ENCODE measurements at regions not wholly inside any gene's neighbourhood (a gene's known extent, or its start where the extent isn't known, plus 50 kb on each side); places are given as distances from the start of the nearest gene placed in this dataset.

GRCh38 chr20:39101895-39102294 lies 139.8 kb downstream of the DHX35 start:
- Histone ChIP-seq H3K27me3 (no peaks in the 10 kb centered on the region), H3K4me3 (no peak overlapping the region), H3K9me3 (no peaks in the 10 kb centered on the region), H3K36me3 (no peaks in the 10 kb centered on the region), H3K4me1 (ENCODE audit: insufficient read depth) (no peaks in the 10 kb centered on the region), H3K27ac (no peak overlapping the region)
- intact Hi-C loops (cut with DNase I): no loop called here
- DNase-seq: no peak
- WGBS, 3 donors: 82 to 87% (median 86%) methylated on average over 3 of the region's 3 CpGs
- TF ChIP-seq POLR2A (IDR thresholded peaks at IDR 0.05): no peak
- TF ChIP-seq CTCF (IDR thresholded peaks at IDR 0.05): no peak
- no peak for TF ChIP-seq EP300 (IDR thresholded peaks at IDR 0.05)

GRCh38 chr20:39100691-39101090 lies 138.5 kb downstream of the DHX35 start:
- H3K27ac ChIP-seq: no peak overlapping the region
- intact Hi-C loops (cut with DNase I): no loop called here
- 63 to 67% (median 66%) methylated on average over 6 of the region's 6 CpGs for WGBS, 3 donors
- no peaks in the 10 kb centered on the region for H3K36me3 ChIP-seq
- no peaks in the 10 kb centered on the region for H3K4me1 ChIP-seq (ENCODE audit: insufficient read depth)
- H3K27me3 ChIP-seq: no peaks in the 10 kb centered on the region
- no peaks in the 10 kb centered on the region for H3K9me3 ChIP-seq
- no peak for TF ChIP-seq EP300 (IDR thresholded peaks at IDR 0.05)
- TF ChIP-seq CTCF (IDR thresholded peaks at IDR 0.05): no peak
- no peak for TF ChIP-seq POLR2A (IDR thresholded peaks at IDR 0.05)
- DNase-seq: no peak
- no peak overlapping the region for H3K4me3 ChIP-seq

- Histone ChIP-seq H3K27ac (no peak overlapping the region), H3K27me3 (no peaks in the 10 kb centered on the region), H3K36me3 (no peaks in the 10 kb centered on the region), H3K9me3 (no peaks in the 10 kb centered on the region), H3K4me3 (no peak overlapping the region), H3K4me1 (ENCODE audit: insufficient read depth) (no peaks in the 10 kb centered on the region)
- intact Hi-C loops (cut with DNase I): no loop called here
- TF ChIP-seq POLR2A (IDR thresholded peaks at IDR 0.05) (no peak), CTCF (IDR thresholded peaks at IDR 0.05) (no peak), EP300 (IDR thresholded peaks at IDR 0.05) (no peak)
- 39 to 46% (median 45%) methylated on average over 3 of the region's 3 CpGs for WGBS, 3 donors
- no peak for DNase-seq
Observed at GRCh38 chr20:39097889-39098288, 135.7 kb downstream of the DHX35 start.

GRCh38 chr20:39095870-39096269 lies 133.7 kb downstream of the DHX35 start:
- Histone ChIP-seq H3K9me3 (no peaks in the 10 kb centered on the region), H3K36me3 (no peaks in the 10 kb centered on the region), H3K27ac (no peak overlapping the region), H3K4me1 (ENCODE audit: insufficient read depth) (no peaks in the 10 kb centered on the region), H3K4me3 (no peak overlapping the region), H3K27me3 (no peaks in the 10 kb centered on the region)
- DNase-seq: no peak
- 81 to 94% (median 88%) methylated on average over 1 of the region's 1 CpG for WGBS, 3 donors
- intact Hi-C loops (cut with DNase I): no loop called here
- TF ChIP-seq POLR2A (IDR thresholded peaks at IDR 0.05) (no peak), CTCF (IDR thresholded peaks at IDR 0.05) (no peak), EP300 (IDR thresholded peaks at IDR 0.05) (no peak)

- 82 to 90% (median 89%) methylated on average over 1 of the region's 1 CpG for WGBS, 3 donors
- Histone ChIP-seq H3K36me3 (no peaks in the 10 kb centered on the region), H3K27me3 (no peaks in the 10 kb centered on the region), H3K4me3 (no peak overlapping the region), H3K27ac (no peak overlapping the region), H3K9me3 (no peaks in the 10 kb centered on the region), H3K4me1 (ENCODE audit: insufficient read depth) (no peaks in the 10 kb centered on the region)
- intact Hi-C loops (cut with DNase I): no loop called here
- no peak for DNase-seq
- TF ChIP-seq CTCF (IDR thresholded peaks at IDR 0.05): no peak
- no peak for TF ChIP-seq EP300 (IDR thresholded peaks at IDR 0.05)
- no peak for TF ChIP-seq POLR2A (IDR thresholded peaks at IDR 0.05)
Observed at GRCh38 chr20:39094391-39094790, 132.2 kb downstream of the DHX35 start.

Data from ovary (tissue), 7 donors.